ENCODE measurements at regions not wholly inside any gene's neighbourhood (a gene's known extent, or its start where the extent isn't known, plus 50 kb on each side); places are given as distances from the start of the nearest gene placed in this dataset.

DNA sequence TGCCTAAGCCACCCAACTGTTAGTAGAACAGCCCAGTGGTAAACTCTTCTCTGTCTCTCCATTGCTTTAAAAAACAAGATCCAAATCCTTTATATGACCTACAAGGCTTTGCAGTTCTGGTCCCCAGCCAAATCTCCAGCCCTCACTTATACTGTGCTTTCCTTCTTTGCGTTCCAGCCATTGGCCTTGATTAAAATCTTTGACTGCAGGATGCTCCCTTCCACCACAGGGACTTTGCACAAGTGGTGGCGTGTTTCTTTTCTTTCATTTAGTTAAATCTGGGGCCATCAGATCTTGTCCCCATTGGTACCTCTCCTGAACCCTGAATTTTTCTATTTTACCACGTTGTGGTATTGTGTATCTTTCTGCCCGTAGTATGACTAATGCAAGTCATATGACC, 183.7 kb downstream of the VRK1 start:
- no peak for DNase-seq (ENCODE audit: low spot score)

DNA sequence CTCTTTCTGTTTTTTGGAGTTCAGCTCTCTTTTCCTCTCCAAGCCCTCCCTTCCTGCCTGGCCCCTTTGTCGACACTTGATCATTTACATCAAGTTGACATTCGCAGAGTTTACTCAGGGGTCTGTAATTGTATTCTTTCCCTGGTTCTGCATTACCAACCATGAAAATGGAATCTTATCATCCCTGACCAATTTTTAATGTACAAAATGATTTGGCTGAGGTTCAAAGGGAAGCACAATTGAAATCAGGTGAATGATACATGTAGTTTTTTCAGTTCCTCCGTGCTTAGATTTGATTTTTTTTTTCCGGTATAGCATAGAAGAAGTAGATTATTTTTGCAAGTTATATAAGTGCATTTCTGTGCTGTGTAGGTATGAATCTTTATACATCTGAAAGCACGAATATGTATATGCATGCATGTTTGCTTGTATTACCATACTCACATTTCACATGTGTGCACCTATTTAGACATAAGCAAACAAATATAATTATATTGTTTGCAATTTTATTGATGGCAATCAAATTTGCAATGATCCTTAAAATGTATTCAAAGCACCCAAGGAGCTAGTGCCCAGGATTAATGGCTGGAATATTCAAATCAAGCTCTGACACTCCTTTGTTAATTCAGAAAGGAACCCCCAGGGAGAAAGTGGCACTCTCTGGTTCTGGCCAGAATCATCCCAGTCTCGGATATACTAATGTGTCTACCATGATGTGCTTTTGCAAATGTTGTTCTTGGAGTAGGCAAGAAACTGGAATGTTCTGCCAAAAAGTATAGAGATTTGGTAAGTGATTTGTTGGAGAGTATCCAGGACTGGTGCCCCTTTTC, 189.3 kb downstream of the VRK1 start:
- no peak for DNase-seq (ENCODE audit: low spot score)

DNA sequence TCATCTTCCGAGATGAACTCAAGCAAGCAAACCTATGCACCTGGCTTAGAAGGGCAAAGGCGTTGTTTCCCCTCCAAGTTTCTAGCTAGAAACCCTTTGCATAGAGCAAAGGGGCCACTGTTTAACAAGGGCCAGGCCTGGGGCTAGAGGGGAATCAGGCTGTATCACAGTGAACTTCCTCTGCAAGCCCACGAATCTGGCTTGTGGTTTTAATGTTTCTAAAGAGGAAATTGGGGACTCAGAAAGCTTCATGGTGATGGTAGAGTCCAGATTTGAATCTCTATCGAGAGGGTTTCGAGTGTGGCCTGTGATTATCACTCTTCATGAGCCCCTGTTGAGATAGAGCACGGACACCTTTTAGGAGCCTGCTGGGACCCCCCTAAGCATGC, 189.9 kb downstream of the VRK1 start:
- DNase-seq (ENCODE audit: low spot score): peak; percentile 45

DNA sequence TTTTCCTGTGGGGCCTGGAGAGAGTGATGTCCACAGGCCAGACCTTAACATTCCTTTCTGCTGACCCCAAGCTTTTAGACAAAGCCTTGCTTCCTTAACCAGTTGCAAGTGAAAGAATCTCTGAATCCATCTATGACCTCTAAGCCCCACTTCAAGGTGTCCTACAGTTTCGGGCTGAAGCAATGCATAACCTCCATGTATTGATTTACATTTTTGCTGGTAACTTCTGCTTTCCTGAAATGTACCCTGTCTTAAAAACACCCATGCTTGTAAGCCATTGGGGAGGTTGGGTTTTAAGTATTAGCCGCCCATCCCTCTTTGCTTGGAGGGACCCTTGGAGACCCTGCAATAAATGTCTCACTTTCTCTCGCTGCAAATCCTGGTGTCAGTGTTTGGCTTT, 190.6 kb downstream of the VRK1 start:
- no peak for DNase-seq (ENCODE audit: low spot score)

DNA sequence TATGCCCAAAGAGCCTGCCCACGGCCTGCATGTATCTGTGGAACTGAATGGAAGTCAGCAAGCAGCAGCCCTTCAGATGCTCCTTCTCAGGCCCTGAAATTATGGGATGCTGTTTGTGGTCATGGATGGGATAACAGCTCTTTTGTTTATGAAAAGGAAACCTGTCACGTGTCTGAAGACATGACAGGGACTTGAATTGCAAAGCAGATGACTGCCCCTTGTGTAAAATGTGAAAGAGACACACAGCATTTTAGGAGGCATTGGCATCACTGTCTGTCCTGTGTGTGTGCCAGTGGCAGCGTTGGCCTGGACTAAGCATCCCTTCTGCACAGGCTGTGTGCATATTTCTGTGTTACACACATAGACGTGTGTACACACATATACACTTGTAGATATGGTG, 192.1 kb downstream of the VRK1 start:
- DNase-seq (ENCODE audit: low spot score): peak; percentile 70

DNA sequence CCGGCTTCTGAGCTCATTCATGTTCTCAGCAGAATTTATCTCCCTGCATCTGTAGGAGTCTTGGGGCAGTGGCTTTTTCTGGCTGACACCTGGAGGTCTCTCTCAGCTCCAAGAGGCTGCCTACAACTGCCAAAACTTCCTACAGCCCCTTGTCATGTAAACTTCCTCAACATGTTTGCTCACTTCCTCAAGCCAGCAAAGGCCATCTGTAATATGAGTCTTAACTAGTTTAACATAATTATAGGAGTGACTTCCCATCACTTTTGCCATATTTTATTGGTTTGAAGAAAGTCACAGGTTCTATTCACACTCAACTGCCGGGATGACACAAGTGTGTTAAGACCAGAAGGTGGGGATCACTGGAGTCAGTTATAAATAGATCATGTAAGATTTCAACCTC, 194.0 kb downstream of the VRK1 start:
- DNase-seq (ENCODE audit: low spot score): no peak

DNA sequence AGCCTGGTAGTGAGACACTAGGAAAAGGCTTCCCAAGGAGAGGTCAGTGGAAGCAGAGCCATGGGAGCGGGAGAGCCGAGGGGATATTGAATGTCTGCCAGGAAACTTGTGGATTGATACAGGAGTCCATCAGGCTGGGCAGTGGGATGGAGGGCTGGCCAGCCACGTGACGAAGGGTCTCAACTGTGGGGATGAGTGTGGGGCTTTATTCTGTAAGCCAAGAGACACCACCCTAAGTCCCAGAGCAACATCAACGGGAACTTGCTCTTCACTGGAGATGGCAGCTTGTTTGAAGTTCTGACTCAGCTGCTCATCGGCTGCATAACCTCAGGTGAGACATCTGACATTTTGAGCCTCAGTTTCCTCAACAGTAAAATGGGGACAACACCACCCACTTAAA, 197.8 kb downstream of the VRK1 start:
- no peak for DNase-seq (ENCODE audit: low spot score)

DNA sequence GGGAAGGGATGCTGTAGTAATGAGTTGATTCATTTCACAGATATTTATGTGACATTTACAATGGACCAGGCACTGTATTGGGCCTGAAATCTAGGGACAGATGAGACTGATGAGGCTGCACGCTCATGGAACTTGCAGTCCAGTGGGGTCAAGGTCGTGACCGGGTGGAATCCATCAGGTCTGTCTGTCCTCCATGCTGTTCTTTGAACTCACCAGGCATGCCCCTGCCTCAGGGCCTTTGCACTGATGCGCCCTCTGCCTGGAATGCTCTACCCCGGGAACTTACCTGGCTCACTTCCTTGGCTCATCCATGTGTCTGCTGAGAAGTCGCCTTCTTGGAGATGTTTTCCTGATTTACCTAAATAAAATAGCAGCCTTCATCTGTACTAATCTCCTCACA, 200.1 kb downstream of the VRK1 start:
- DNase-seq (ENCODE audit: low spot score): no peak

DNA sequence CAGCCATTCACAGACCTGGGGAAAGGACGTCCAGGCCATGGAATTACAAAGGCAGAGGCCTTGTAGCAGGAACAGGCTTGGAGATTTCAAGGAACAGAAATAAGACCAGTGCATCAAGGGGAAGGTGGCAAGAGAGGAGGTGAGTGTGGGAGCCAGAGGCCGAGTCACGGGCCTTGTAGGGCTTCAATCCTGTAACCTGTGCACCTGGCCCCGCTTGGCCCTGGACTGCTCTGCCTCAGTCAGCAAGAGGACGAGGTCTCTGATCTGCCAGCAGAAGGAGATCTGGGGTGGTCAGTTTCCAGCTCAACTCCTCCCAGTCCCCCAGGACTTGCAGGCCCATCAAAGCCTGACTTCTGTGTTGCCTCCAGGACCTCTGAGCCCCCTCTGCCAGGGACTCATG, 200.8 kb downstream of the VRK1 start:
- no peak for DNase-seq (ENCODE audit: low spot score)

DNA sequence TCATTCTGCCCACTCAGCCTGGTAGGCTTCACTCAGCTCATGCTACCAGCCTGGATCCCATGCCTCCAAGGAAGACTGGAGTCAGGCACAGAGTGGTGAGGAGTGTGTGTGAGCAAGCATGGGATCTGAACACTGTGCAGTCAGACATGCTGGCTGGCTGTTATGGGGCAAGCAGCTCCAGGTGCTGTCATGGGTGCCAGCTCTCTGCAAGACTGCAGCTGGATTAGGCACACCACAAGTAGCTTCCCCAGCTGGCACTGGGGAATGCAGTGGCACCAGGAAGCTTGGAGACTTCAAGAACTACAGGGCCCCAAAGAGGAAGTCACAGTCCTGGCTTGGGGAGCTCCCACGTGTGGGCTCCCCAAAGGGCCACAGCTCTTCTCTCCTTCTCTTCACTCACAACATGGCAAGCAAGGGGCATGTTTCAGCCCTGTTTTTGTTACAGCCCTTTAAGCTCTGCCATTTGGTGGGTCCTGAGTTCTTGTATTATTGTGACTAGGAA, 202.5 kb downstream of the VRK1 start:
- DNase-seq (ENCODE audit: low spot score): no peak

DNA sequence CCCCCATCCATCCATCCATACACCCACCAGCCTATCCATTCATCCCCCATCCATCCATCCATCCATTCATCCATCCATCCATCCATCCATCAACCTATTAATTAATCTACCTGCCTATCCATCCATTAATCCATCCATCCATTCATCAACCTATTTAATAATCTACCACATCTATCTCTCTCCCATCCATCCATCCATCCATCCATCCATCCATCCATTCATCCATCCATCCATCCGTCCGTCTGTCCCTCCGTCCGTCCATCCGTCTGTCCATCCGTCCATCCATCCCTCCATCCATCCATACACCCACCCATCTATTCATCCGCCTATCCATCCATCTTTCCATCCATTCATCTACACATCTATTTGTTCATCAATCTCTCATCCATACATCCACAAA, 205.3 kb downstream of the VRK1 start:
- DNase-seq (ENCODE audit: low spot score): no peak

DNA sequence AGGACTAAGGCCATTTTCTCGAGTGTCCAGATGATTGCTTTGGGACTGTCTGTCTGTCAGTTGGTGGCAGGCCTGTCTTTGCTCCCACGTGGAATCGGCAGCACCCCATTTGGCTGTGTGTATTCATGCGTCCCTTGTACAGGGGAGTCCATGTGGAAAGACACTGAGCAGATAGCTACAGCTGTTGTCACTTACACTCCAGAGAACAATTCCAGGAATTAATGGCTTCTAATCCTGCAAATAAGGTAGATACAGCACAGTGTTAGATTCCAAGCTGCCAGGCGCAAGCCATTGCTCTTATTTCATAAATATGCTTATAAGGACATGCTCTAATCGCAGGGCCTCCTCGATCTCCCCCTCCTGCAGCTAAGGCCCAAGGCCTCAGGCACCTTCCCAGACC, 208.8 kb downstream of the VRK1 start:
- no peak for DNase-seq (ENCODE audit: low spot score)

DNA sequence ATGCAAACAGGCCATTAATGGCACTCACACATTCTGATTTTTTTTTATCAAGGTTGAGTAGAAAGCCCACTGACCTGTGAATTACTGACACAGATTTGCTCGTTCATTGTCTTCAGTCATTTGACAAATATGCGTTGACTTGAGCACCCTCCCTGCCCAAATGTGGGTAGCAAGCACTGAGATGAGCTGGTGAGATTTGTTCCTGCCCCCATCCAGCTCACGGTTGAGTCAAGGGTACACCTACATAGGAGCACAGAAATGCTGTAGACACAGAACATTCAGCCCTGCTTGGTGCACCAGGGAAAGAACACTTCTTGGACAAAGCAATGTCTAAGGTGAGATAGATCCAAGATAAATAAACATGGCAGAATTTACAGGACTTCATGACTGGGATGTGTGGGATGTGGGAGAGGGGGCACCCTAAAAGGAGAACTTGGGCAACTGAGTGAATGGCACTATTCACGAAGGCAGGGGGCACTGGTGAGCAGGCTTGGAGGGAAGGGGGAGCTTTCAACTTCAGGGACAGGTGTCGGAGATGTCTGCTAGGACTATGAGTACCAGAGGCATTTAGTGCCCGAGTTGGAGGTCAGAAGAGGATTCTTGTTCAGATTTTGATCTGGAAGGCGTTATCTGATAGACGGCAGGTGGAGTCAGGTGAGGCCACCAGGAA, 213.4 kb downstream of the VRK1 start:
- no peak for DNase-seq (ENCODE audit: low spot score)

DNA sequence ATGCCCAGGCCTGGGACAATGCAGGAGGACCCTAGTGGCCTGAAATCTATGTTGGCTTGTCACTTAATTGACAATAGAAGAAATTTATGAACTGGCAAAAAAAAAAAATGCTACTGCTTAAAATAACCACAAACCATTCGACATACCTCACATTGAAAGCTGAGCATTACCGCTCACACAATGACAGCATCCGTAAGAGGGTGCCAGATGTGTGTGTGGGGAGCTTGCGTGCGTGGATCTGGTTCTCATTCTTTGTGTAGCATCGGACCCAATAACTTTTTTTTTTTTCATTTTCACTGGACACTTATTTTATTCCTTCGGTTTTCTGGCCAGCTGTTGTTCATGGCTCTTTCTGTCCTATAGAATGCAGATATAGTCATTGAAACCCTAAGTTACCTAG, 216.7 kb downstream of the VRK1 start:
- DNase-seq (ENCODE audit: low spot score): no peak

DNA sequence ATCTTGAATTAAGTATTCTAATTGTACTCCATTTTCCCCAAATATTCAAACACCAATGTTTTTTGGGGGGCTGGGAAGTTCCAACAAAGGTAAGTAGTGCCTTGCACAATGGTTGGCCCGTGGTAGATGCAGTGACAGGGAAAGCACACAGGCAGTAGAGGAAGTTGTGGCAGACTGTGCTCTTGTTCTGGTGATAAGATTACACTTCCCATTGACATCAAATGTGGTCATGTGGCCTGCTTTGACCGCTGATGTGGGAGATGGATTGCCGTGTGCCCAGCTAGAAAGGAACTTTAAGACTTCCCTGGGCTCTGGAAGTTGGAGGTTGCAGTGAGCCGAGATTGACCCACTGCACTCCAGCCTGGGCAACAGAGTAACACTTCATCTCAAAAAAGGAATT, 223.8 kb downstream of the VRK1 start:
- DNase-seq (ENCODE audit: low spot score): peak; percentile 78

DNA sequence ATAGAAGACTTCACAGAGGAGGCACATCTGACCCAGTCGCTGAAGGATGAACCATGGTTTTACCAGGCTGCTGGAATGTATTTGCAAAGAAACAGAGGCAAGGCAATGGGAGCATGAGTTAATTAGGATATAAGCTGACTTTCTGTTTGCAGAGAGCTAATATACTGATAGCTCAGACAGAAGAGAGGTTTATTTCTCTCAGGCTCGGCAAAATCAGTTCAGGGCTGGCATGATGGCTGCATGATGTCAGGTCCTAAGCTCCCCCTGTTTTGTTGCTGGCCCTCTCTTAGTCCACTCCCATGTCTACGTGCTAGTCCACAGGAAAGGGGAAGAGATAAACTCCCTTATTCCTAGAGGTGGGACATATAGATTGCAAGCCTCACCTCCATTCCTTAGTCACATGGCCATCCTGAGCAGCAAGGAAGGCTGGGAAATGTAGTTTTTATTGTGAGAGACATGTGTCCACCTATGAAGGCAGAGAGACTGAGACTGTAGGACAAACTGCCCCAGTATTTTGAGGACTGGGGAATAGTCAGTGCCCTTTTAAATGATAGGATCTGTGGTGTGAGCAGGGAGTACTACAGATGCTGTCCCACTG, 224.5 kb downstream of the VRK1 start:
- DNase-seq (ENCODE audit: low spot score): no peak

DNA sequence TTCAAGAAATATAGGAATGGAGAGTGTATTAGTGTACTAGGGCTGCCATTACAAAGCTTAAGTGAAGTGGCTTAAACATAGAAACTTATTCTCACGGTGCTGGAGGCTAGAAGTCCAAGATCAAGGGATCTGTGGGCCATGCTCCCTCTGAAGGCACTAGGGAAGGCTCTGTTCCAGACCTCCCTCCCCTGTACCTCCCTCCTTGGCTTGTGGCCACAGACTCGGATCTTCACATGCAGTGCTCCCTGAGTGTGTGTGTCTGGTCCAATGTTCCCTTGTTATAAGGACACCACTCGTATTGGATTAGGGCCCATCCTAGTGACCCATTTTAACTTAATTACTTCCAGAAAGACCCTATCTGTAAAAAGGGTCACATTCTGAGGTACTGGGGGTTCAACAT, 225.6 kb downstream of the VRK1 start:
- DNase-seq (ENCODE audit: low spot score): no peak

DNA sequence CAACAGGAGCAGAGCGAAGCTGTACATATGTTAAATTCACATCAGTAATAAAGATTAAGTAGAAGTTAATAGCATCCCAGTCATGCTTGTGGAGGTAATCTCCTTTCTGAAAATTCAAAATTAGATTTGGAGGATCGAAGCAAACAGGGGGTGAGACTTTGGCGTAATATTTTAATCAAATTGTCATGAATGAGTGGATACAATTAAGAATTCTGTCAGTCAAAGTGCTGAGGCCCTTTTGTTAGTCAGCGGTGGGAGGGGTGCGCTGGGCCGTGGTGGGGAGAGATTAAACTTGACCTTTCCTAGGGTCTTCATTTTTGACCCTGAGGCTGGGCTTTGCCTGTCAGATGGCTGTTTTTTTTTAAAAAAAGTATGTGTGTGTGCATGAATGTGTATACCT, 226.7 kb downstream of the VRK1 start:
- DNase-seq (ENCODE audit: low spot score): no peak

DNA sequence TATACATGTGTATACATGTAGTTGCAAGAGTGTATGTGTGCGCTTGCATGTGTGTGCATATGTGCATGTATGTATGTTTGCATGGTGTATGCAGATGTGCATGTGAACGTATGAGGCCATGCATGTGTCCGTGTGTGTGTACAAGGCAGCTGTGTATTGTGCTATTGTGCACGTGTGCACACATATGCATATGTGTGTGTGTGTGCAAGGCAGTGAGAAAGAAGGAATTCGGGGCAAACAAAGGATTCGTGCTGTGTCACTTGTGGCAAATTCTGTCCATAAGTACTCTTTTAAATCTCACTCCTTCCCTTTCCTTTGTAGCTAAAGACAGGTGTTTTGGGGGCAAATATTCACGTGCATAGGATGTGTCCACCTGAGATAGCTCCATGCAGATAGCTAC, 227.1 kb downstream of the VRK1 start:
- no peak for DNase-seq (ENCODE audit: low spot score)

DNA sequence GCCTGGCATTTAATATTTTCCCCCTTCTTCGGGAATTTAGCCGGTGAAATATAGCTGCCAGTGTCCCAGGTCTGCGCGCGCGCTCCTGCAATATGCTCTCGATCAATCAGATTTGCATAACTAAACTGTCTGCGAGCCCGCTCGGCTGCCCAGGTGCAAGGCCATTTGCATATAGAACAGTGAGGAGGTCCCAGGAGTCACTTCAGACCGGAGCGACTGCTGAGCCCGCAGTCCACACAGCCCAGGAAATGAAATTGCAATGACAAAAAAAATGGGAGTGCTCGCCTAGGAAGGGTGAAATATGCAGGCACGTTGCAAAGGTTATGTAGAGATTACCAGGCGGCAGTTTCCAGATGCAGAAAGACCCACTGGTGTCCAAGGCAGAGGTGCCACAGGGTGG, 228.5 kb downstream of the VRK1 start:
- DNase-seq (ENCODE audit: low spot score): no peak

DNA sequence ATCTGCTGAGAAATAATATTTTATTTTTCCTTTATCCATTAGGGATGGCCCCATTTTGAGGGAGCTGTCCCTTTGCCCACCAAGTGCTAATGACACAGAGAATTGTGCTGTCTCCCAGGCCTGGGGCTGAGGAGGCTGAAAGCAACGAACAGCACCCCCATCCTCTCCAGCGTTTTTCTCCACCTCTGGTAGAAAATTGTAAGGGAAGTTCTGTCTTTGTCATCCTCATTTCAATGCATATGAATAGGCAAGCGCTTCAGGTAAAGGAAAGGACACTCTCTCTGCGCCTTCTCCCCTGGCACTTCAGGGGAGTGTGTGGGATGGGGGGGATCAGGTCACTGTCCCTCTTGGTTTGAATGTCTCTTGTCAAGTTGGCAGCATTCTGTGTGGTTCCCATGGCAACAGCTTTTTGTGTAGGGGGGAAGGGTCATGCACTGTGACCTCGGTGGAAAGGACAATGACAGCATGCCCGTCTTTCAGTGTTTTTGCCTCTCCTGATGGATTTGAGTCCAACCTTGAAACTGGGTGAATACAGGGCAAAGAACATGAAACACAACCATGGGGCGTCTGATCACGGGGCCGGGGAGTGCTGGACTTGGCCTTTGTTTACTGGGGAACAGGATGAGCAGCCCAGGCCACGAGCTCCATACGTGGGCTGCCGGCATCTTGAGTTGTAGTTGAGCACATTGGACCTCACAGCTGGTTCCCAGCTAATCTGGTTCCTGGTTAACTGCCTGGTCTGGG, 230.2 kb downstream of the VRK1 start:
- no peak for DNase-seq (ENCODE audit: low spot score)

DNA sequence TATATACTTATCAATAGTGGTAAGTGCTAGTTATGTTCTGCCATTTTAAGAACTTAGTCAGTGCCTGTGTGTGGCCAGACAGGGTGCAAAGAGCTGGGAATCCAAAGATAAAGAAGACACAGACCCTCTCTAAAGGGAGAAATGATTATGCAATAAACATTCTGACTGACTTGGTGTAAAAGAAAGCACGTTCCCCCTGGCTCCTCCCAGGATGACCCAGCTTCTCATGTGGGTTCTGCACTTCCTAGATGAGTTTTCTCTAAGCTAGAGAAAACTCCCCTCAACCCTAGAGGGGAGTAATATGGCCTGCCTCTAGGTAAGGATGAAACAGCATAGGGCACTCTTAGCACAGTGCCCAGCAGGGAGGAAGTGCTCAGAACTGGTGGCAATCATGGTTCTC, 231.2 kb downstream of the VRK1 start:
- DNase-seq (ENCODE audit: low spot score): no peak

DNA sequence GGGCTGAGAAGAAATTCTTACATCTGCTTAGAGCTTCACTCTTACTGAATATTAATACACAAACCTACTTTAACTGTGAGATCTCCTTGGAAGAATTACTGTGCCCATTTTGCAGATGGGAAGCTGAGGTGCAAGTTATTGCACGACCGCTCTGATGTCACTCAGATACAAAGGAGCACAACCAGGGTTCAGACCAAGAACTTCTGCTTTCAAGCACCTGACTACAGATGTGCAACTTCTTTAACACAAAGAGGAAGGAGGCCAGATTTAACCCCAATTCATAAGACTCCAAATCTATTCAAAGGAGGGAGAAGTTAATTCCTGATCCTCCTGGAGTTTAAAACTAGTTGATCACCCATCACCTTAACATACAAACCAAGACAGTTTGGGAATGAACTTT, 232.6 kb downstream of the VRK1 start:
- no peak for DNase-seq (ENCODE audit: low spot score)
